ENCODE measurements at regions not wholly inside any gene's neighbourhood (a gene's known extent, or its start where the extent isn't known, plus 50 kb on each side); places are given as distances from the start of the nearest gene placed in this dataset.

GRCh38 chr13:22289711-22290110 lies 618.8 kb downstream of the FGF9 start:
- Histone ChIP-seq H3K4me2 (ENCODE audit: insufficient read depth in 1 of 2, low read depth in 2 of 2, low read length in 2 of 2) (no peak overlapping the region), H4K8ac (ENCODE audit: extremely low read depth, insufficient read depth, low read length) (no peak overlapping the region), H3K27me3 (replicated peaks in 1 of 4; ENCODE audit: control insufficient read depth in 3 of 4, extremely low read depth in 1 of 4, insufficient read depth in 3 of 4, low read length in 3 of 4) (no peaks in the 10 kb centered on the region), H2AFZ (ENCODE audit: low read length) (no peak overlapping the region), H3K23ac (ENCODE audit: insufficient read length) (no peak overlapping the region), H2BK12ac (ENCODE audit: low read depth, low read length) (no peak overlapping the region), H2AK5ac (ENCODE audit: low read depth, low read length) (no peak overlapping the region), H3K36me3 (ENCODE audit: control insufficient read depth in 2 of 4, insufficient read depth in 4 of 4, low read length in 3 of 4) (no peaks in the 10 kb centered on the region), H3K27ac (ENCODE audit: low read depth, low read length) (no peak overlapping the region), H3K79me2 (ENCODE audit: control insufficient read depth in 1 of 2, insufficient read depth in 2 of 2, low read length in 2 of 2) (no peaks in the 10 kb centered on the region), H3K4me3 (ENCODE audit: extremely low read depth in 1 of 4, insufficient read depth in 2 of 4, low read depth in 3 of 4, low read length in 4 of 4) (no peak overlapping the region), H3K14ac (ENCODE audit: insufficient read length) (no peak overlapping the region), H2BK5ac (ENCODE audit: low read depth, low read length) (no peak overlapping the region), H4K5ac (ENCODE audit: insufficient read length, low read depth, low read length) (no peak overlapping the region), H4K91ac (replicated peaks; ENCODE audit: insufficient read length, low read length) (no peak overlapping the region), H2BK15ac (ENCODE audit: low read length) (no peak overlapping the region), H3K4me1 (replicated peaks in 1 of 4; ENCODE audit: control insufficient read depth in 3 of 4, insufficient read depth in 4 of 4, low read length in 3 of 4) (no peaks in the 10 kb centered on the region), H2BK120ac (replicated peaks; ENCODE audit: low read depth, low read length) (no peak overlapping the region), H4K20me1 (replicated peaks in 1 of 2; ENCODE audit: control insufficient read depth in 1 of 2, insufficient read depth in 2 of 2, low read length in 2 of 2) (no peaks in the 10 kb centered on the region), H3K18ac (ENCODE audit: extremely low read depth, low read length) (no peak overlapping the region), H3K79me1 (ENCODE audit: low read depth, low read length) (no peaks in the 10 kb centered on the region), H3K9me3 (ENCODE audit: insufficient read depth in 2 of 2, low read depth in 1 of 2, low read length in 1 of 2) (no peaks in the 10 kb centered on the region; a peak in 1 of 4 replicates), H2BK20ac (ENCODE audit: low read length) (no peak overlapping the region), H3K23me2 (ENCODE audit: low read depth, low read length) (no peaks in the 10 kb centered on the region), H3K9ac (replicated peaks in 1 of 4; ENCODE audit: extremely low read depth in 1 of 4, low read depth in 3 of 4, low read length in 3 of 4) (no peak overlapping the region), H3K4ac (replicated peaks; ENCODE audit: insufficient read length, low read depth, low read length) (no peak overlapping the region), H3K56ac (replicated peaks; ENCODE audit: insufficient read length, low read depth, low read length) (no peak overlapping the region)
- FAIRE-seq = no peak
- ChIA-PET POLR2A (ENCODE audit: partially characterized antibody) (no interaction called here), CTCF (ENCODE audit: partially characterized antibody) (no interaction called here)
- 94% methylated on average over 2 of the region's 2 CpGs; no CpG with 5 or more reads in 1 of the 2 experiments for WGBS, 2 experiments (ENCODE audit: extremely low coverage in 1 of 2, insufficient coverage in 1 of 2, insufficient read length in 1 of 2, insufficient replicate concordance in 2 of 2, low coverage in 1 of 2, low lambda C conversion rate in 2 of 2, missing lambda C conversion rate in 1 of 2)
- DNase-seq (ENCODE audit: low read depth in 1 of 2, low spot score in 2 of 2) = no peak
- TF ChIP-seq YY1 (IDR thresholded peaks at IDR 0.05; ENCODE audit: low read depth, low read length) (no peak), ATF3 (IDR thresholded peaks at IDR 0.05; ENCODE audit: insufficient read depth, low read depth, low read length) (no peak), SIX5 (IDR thresholded peaks at IDR 0.05; ENCODE audit: low read depth, low read length) (no peak), CEBPB (IDR thresholded peaks at IDR 0.05; ENCODE audit: low read depth, low read length) (no peak), RAD21 (IDR thresholded peaks at IDR 0.05 in 1 of 2, conservative IDR thresholded peaks at IDR 0.05 in 1 of 2; ENCODE audit: low read depth in 2 of 2, low read length in 2 of 2) (no peak), NANOG (IDR thresholded peaks at IDR 0.05; ENCODE audit: insufficient read depth, low read depth, low read length, poor library complexity, severe bottlenecking) (no peak), TCF12 (IDR thresholded peaks at IDR 0.05; ENCODE audit: low read depth, low read length) (no peak), SAP30 (IDR thresholded peaks at IDR 0.05; ENCODE audit: insufficient read depth, insufficient replicate concordance, low read length) (no peak)
